T-helper 2 cell treated with Interferon-gamma antibody and Interleukin-4, amounts not matched to agents 5 μg/mL and 100 μg/mL, for 36 hours (primary cell): ENCODE measurements at regions not wholly inside any gene's neighbourhood (a gene's known extent, or its start where the extent isn't known, plus 50 kb on each side); places are given as distances from the start of the nearest gene placed in this dataset.
"Not testable (repeated sequence)": the region's sequence is repeated elsewhere in the genome, so short reads cannot be mapped to it uniquely, and the experiment has no call there.

Experiments used
- DNase-seq: peaks from one replicate; pipeline ENCODE4 v3.0.0; 2021; ENCODE audit warnings: low spot score
- H3K27ac Mint-ChIP-seq: one replicate; pipeline ENCODE4 v1.8.0; 2021; ENCODE audit warnings: mild to moderate bottlenecking, mixed read lengths
- H3K27me3 Mint-ChIP-seq: one replicate; pipeline ENCODE4 v1.8.0; 2021; ENCODE audit warnings: low read depth, mixed read lengths
- H3K36me3 Mint-ChIP-seq: one replicate; pipeline ENCODE4 v1.8.0; 2021; ENCODE audit warnings: low read depth, mixed read lengths
- H3K4me1 Mint-ChIP-seq: one replicate; pipeline ENCODE4 v1.8.0; 2021; ENCODE audit warnings: low read depth, mixed read lengths
- H3K4me3 Mint-ChIP-seq: one replicate; pipeline ENCODE4 v1.8.0; 2022; ENCODE audit warnings: mild to moderate bottlenecking, moderate library complexity, mixed read lengths
- H3K9me3 Mint-ChIP-seq: one replicate; pipeline ENCODE4 v1.8.0; 2021; ENCODE audit warnings: mixed read lengths

DNA sequence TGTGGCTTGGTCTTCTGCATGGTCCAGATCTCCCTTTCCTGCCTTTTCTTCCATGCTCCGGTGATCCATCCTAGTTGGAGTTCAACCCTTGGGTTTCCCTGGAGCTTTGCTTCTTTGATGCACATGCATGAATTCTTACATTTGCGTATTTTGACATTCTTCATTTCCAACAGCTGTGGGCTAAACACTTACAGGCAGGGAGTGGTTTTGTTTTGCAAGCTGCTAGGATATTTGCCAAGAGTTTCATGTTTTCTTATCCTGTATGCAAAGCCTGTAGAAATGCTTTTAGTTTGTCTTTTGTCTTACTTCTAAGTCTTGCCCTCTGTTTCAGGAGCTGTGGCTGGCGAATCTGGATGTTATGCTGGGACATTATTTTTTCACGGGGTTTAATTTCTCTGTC lies 90.3 kb upstream of the PAXBP1 start:
- Mint-ChIP-seq H3K27me3 (peaks cover 14% of the 10 kb centered on the region), H3K27ac (no peak overlapping the region), H3K4me3 (no peak overlapping the region), H3K9me3 (peaks cover 5% of the 10 kb centered on the region), H3K36me3 (no peaks in the 10 kb centered on the region), H3K4me1 (no peaks in the 10 kb centered on the region)
- no peak for DNase-seq

DNA sequence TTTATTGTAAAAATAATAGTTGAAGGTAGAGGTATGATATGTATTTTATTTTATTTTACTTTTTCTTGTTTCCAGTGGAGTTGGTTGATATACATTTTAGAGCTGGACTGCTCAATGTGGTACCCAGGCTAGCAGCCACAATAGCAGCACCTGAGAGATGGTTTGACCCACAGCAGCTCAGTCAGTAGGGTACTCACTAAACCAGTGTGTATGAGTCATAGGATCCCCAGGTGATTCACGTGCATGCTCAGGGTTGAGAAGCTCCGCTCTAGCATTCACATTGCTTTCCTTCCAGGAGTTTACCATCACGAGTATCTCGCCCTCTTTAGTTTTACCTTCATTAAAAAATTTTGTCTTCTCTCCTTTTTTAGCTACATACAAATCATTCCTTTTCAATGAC lies 96.0 kb upstream of the PAXBP1 start:
- DNase-seq, result no peak
- Mint-ChIP-seq H3K4me1 (no peaks in the 10 kb centered on the region), H3K36me3 (no peaks in the 10 kb centered on the region), H3K27ac (no peak overlapping the region), H3K27me3 (peaks cover 15% of the 10 kb centered on the region), H3K4me3 (no peak overlapping the region), H3K9me3 (no peaks in the 10 kb centered on the region)

DNA sequence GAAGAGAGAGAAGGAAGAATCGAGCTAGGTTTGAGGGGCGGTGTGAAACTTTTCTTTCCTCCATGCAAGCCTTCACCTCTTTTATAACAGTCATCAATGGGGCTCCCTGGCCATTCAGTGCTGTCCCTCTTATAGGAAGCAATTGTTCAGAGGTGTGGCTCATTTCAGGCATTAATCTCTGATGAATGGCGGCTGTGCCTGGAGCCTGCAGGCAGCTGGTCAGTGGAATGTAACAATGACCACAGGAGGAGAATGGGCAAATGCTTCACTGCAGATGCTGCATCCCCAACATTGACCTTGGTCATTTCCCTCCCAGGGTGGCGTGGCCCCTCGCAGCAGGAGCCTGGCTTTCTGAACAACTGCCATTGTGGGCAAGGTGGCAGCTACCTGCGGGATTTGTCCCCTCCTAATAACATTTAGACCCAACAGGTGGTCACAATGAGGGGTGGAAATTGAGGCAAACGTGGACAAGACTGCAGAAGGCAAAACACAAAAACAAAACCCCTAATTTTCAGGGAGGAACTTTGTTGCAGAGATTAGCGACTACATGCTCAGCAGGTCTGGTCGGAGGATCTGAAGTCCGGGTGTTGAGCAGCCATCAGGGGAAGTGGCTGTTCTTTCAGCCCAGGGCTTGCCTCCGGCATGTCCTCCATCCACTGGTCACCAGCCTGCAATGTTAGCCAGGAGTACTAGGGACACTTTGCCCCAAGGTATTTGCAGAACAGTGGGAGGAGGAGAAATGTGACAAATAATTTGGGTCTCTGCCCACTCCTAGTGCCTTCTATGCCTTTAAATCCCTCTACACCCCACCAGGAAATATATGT lies 97.3 kb upstream of the PAXBP1 start:
- H3K4me3 Mint-ChIP-seq, result no peak overlapping the region

DNA sequence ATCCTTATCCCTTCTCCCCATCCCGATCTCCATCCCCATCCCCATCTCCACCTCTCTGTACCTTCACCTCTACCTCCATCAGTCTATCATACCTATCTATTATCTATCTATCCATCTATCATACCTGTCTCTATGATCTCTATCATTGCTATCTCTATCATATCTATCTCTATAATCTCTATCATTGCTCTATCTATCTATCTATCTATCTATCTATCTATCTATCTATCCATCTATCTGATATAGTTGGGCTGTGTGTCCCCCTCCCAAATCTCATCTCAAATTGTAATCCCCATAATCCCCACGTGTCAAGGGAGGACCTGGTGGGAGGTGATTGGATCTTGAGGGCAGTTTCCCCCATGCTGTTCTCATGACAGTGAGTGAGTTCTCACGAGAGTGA lies 97.9 kb upstream of the PAXBP1 start:
- peaks cover 14% of the 10 kb centered on the region for H3K27me3 Mint-ChIP-seq
- no peak overlapping the region for H3K4me3 Mint-ChIP-seq
- no peaks in the 10 kb centered on the region for H3K4me1 Mint-ChIP-seq
- no peak for DNase-seq
- no peak overlapping the region for H3K27ac Mint-ChIP-seq
- no peaks in the 10 kb centered on the region for H3K36me3 Mint-ChIP-seq
- no peaks in the 10 kb centered on the region for H3K9me3 Mint-ChIP-seq

More for the DNA sequence above, 97.3 kb upstream of the PAXBP1 start:
- H3K27ac Mint-ChIP-seq, result no peak overlapping the region
- H3K36me3 Mint-ChIP-seq, result no peaks in the 10 kb centered on the region
- H3K9me3 Mint-ChIP-seq, result no peaks in the 10 kb centered on the region
- peaks cover 13% of the 10 kb centered on the region for H3K27me3 Mint-ChIP-seq
- H3K4me1 Mint-ChIP-seq, result no peaks in the 10 kb centered on the region
- DNase-seq, result no peak

DNA sequence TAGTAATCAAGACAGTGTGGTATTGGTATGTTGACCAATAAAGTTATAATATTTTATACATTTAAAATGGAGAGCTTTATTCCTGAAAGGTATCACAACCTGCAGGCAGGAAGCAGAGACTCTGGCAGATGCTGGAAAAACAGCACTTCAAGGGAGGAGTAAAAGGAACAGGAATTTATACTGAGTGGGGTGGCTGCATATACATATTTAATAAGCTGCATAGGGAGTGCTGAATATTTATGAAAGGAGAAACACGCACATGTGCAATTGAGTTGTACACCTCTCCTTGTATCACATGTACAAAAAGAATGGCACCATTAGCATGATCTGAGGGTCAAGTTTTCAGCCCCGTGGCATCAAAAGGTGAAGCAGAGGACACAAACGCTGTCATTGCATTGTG lies 104.9 kb upstream of the PAXBP1 start:
- no peaks in the 10 kb centered on the region for H3K4me1 Mint-ChIP-seq
- no peaks in the 10 kb centered on the region for H3K36me3 Mint-ChIP-seq
- H3K27ac Mint-ChIP-seq, result no peak overlapping the region
- no peaks in the 10 kb centered on the region for H3K9me3 Mint-ChIP-seq
- no peak for DNase-seq
- H3K4me3 Mint-ChIP-seq, result no peak overlapping the region
- H3K27me3 Mint-ChIP-seq, result peaks cover 23% of the 10 kb centered on the region

DNA sequence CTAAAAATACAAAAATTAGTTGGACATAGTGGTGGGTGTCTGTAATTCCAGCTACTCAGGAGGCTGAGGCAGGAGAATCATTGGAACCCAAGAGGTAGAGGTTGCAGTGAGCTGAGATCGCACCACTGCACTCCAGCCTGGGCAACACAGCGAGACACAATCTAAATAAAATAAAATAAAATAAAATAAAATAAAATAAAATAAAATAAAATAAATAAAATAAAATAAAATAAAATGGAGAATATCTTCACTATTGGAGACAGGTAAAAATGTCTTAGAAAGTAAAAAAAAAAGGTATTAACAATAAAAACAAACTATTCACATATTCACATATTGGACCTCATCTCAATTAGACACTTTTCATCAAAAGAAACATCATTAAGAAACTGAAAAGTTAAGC lies 106.3 kb upstream of the PAXBP1 start:
- not testable (repeated sequence) for H3K27ac Mint-ChIP-seq, H3K9me3 Mint-ChIP-seq, H3K4me1 Mint-ChIP-seq, H3K4me3 Mint-ChIP-seq, DNase-seq, H3K36me3 Mint-ChIP-seq
- H3K27me3 Mint-ChIP-seq, result peaks cover 23% of the 10 kb centered on the region

DNA sequence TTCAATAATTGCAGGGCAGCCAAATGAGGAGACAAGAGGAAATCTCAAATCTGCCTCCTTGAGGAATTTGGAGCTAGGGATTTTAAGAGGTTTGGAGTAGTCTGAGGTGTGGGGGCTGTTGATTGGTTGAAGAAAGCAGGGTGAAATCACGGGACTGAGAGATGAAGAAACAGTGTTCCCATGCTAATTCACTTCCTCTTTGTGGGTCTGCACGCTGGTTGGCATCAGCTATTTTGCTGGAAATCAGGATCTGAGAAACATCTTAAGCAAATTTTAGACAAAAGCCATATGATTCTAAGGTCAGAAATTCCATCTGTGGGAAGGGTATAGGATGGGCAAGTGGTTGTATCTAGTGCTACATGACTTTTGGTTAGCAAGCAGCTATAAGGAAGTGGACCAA lies 107.1 kb upstream of the PAXBP1 start:
- H3K27me3 Mint-ChIP-seq, result peaks cover 23% of the 10 kb centered on the region
- no peak overlapping the region for H3K27ac Mint-ChIP-seq

DNA sequence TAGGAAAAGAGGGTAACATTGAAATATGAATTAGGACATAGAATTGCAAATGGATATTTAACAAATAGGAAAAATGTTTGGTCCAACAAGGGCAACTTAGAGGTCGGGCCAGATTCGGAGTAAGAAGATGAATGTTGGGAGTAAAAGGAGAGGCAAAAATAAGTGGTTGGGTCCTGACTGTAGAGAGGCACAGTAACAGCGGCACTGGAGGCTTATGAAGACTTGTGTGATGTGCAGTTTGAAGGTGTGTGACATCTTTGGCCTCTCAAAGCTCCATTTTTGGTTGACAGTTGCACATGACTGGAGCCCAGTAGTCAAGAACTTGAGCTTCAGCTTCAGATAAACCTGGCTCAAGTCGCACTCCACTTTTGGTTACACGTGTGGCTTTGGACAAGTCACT lies 109.9 kb upstream of the PAXBP1 start:
- no peak overlapping the region for H3K27ac Mint-ChIP-seq
- no peaks in the 10 kb centered on the region for H3K36me3 Mint-ChIP-seq
- no peaks in the 10 kb centered on the region for H3K4me1 Mint-ChIP-seq

More for the DNA sequence above, 107.1 kb upstream of the PAXBP1 start:
- Mint-ChIP-seq H3K36me3 (no peaks in the 10 kb centered on the region), H3K9me3 (no peaks in the 10 kb centered on the region), H3K4me1 (no peaks in the 10 kb centered on the region), H3K4me3 (no peak overlapping the region)
- DNase-seq, result no peak

DNA sequence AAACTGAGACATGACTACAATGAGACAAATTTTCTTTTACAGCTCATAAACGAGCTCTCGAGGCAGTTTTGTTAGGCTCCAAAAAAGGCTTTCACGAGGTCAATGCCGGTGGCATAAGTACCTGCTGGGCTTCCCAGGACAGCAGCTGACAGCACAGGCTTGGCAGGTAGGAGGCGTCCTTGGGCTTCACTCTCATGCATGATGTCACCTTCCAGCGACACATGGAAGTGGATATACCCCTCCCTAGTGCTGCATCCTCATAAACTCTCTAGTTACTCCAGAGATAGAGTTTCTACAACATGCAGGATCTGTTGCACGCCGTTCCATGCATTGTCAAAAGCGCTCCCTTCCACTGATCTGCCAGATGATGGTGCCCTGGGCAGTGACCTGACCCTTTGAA lies 112.5 kb upstream of the PAXBP1 start:
- H3K4me3 Mint-ChIP-seq, result no peak overlapping the region
- DNase-seq, result no peak
- peaks cover 13% of the 10 kb centered on the region for H3K27me3 Mint-ChIP-seq
- no peaks in the 10 kb centered on the region for H3K4me1 Mint-ChIP-seq
- no peaks in the 10 kb centered on the region for H3K36me3 Mint-ChIP-seq
- H3K27ac Mint-ChIP-seq, result no peak overlapping the region
- H3K9me3 Mint-ChIP-seq, result peaks cover 4% of the 10 kb centered on the region

More for the DNA sequence above, 109.9 kb upstream of the PAXBP1 start:
- Mint-ChIP-seq H3K9me3 (peaks cover 4% of the 10 kb centered on the region), H3K27me3 (peaks cover 17% of the 10 kb centered on the region), H3K4me3 (no peak overlapping the region)
- DNase-seq, result no peak

DNA sequence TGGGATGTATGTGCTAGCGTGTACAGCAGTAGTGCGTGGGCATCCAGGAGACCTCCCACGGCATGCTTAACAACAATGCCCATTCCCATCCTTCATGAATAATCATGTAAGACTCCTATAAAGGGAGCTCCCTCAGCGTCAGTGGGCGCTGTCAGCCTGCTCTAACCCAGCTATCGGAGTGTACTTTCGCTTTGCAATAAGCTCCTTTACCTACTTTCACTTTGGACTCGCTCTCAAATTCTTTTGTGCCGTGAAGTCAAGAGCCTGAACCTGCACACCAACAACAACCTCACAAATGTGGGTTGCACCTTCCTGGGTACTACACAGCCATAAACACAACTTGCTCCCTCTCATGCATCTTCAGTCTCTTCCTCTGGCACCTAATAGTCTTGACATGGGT lies 114.8 kb upstream of the PAXBP1 start:
- no peak overlapping the region for H3K27ac Mint-ChIP-seq
- no peak for DNase-seq
- H3K36me3 Mint-ChIP-seq, result no peaks in the 10 kb centered on the region
- no peaks in the 10 kb centered on the region for H3K4me1 Mint-ChIP-seq
- H3K4me3 Mint-ChIP-seq, result peak overlapping the region; percentile 51
- H3K27me3 Mint-ChIP-seq, result peaks cover 10% of the 10 kb centered on the region
- H3K9me3 Mint-ChIP-seq, result peaks cover 4% of the 10 kb centered on the region

DNA sequence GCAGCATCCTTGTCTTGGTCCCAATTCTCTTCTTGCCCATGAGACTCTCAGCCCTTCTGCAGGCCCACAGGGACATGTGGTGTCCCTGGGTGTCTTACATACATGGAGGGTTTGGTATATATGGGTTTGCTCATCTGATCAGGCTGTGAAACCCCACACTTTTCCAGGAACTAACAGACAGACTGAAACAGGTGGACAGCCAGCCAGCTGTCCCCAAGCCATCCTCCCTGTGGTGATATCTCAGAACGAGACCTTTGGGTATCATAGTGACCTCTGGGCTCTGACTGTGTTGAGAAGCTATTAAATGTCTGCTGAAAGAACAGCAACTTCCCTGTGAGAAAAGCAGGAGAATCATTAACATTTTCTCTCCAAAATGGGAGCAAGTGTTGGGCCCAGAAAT lies 115.5 kb upstream of the PAXBP1 start:
- DNase-seq, result no peak
- Mint-ChIP-seq H3K36me3 (no peaks in the 10 kb centered on the region), H3K27ac (no peak overlapping the region), H3K27me3 (peaks cover 10% of the 10 kb centered on the region), H3K4me1 (no peaks in the 10 kb centered on the region), H3K4me3 (peak overlapping the region; percentile 51), H3K9me3 (peaks cover 4% of the 10 kb centered on the region)

DNA sequence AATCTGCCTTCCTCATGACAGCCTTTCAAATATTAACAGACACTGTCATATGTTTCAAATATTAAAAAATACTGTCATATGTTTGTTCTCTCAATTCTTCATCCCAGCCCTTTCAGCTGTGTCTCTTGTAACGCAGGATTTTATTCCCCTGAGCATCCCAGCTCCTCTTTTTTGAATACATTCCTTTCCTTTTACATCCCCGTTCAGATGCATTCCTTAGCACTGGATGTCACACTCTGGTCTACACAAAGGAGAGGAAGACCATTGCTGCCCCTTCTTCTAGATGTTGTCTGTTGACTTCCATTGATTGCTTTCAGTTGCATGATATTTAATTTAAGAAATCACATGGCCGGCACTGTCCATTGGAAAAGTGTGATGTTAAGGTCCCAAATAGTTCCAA lies 117.4 kb upstream of the PAXBP1 start:
- no peak overlapping the region for H3K27ac Mint-ChIP-seq
- H3K27me3 Mint-ChIP-seq, result peaks cover 12% of the 10 kb centered on the region
- H3K36me3 Mint-ChIP-seq, result no peaks in the 10 kb centered on the region
- H3K4me3 Mint-ChIP-seq, result no peak overlapping the region
- DNase-seq, result no peak
- H3K9me3 Mint-ChIP-seq, result peaks cover 4% of the 10 kb centered on the region
- no peaks in the 10 kb centered on the region for H3K4me1 Mint-ChIP-seq

DNA sequence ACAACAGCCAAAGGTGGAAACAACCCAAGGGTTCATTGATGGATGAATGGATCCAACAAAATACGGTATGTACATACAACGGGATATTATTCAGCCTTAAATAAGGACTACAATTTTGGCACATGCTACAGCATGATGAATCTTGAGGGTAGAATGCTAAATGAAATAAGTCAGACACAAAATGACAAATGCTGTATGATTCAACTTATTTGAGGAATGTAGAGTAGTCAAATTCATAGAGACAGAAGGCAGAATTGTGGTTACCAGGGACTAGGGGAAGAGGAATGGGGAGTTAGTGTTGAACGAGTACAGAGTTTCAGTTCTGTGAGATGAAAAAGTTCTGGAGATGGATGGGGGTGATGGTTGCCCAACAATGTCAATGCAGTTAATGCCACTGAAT lies 118.0 kb upstream of the PAXBP1 start:
- DNase-seq, result no peak
- H3K36me3 Mint-ChIP-seq, result no peaks in the 10 kb centered on the region
- no peak overlapping the region for H3K4me3 Mint-ChIP-seq
- no peaks in the 10 kb centered on the region for H3K4me1 Mint-ChIP-seq
- peaks cover 15% of the 10 kb centered on the region for H3K27me3 Mint-ChIP-seq
- H3K9me3 Mint-ChIP-seq, result peaks cover 9% of the 10 kb centered on the region
- H3K27ac Mint-ChIP-seq, result no peak overlapping the region

DNA sequence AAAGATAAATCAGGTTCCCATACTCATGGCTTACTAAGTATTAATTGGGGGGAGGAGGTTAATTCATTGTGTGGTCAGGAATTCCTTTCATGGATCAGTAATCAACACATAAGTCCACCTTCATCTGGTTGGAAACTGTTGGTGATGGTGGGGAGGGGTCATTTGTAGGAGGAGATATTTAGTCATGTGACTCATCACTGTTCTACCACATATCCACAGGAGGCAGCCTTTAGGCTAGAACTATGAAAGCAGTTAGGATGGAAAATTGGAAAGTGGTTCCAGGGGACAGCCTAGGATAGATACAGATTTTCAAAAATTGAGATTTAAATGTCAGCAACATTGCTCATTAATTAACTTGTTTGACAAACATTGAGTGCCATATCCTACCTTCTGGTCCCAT lies 122.8 kb upstream of the PAXBP1 start:
- H3K27ac Mint-ChIP-seq, result no peak overlapping the region
- peaks cover 19% of the 10 kb centered on the region for H3K9me3 Mint-ChIP-seq
- H3K36me3 Mint-ChIP-seq, result no peaks in the 10 kb centered on the region
- DNase-seq, result no peak
- H3K27me3 Mint-ChIP-seq, result peaks cover 28% of the 10 kb centered on the region
- H3K4me1 Mint-ChIP-seq, result no peaks in the 10 kb centered on the region
- H3K4me3 Mint-ChIP-seq, result no peak overlapping the region

DNA sequence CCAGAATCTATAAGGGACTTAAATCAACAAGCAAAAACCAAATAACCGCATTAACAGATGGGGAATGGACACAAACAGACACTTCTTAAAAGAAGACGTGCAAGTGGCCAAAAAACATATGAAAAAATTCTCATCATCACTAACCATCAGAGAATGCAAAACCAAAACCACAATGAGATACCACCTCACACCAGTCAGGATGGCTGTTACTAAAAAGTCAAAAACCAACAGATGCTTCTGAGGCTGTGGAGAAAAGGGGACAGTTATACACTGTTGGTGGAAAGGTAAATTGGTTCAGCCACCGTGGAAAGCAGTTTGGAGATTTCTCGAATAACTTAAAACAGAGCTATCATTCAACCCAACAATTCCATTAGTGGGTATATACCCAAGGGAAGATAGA lies 124.9 kb upstream of the OLIG2 start:
- H3K36me3 Mint-ChIP-seq, result no peaks in the 10 kb centered on the region
- peaks cover 3% of the 10 kb centered on the region for H3K9me3 Mint-ChIP-seq
- no peak for DNase-seq
- no peak overlapping the region for H3K4me3 Mint-ChIP-seq
- no peak overlapping the region for H3K27ac Mint-ChIP-seq
- H3K27me3 Mint-ChIP-seq, result peaks cover 37% of the 10 kb centered on the region
- H3K4me1 Mint-ChIP-seq, result no peaks in the 10 kb centered on the region
